Skin epidermis (tissue), 12 donors: ENCODE measurements at regions not wholly inside any gene's neighbourhood (a gene's known extent, or its start where the extent isn't known, plus 50 kb on each side); places are given as distances from the start of the nearest gene placed in this dataset.
A peak's percentile ranks its signal among the peaks of the same experiment; 100 is the strongest.

Experiments
- H3K27ac ChIP-seq, 21 experiments: fragments of 200-600 bp; sonication (generic) in 11 of 21; one replicate each; pipeline ENCODE4 v1.5.0; 2020; ENCODE audit warnings: mild to moderate bottlenecking in 3 of 21, inconsistent platforms in 2 of 21, moderate library complexity in 2 of 21
- H3K4me3 ChIP-seq, 7 experiments: fragments of 200-600 bp; sonication (generic) in 2 of 7; one replicate each; pipeline ENCODE4 v1.5.0; 2020; ENCODE audit warnings: inconsistent platforms in 2 of 7, mild to moderate bottlenecking in 2 of 7, moderate library complexity in 1 of 7

DNA sequence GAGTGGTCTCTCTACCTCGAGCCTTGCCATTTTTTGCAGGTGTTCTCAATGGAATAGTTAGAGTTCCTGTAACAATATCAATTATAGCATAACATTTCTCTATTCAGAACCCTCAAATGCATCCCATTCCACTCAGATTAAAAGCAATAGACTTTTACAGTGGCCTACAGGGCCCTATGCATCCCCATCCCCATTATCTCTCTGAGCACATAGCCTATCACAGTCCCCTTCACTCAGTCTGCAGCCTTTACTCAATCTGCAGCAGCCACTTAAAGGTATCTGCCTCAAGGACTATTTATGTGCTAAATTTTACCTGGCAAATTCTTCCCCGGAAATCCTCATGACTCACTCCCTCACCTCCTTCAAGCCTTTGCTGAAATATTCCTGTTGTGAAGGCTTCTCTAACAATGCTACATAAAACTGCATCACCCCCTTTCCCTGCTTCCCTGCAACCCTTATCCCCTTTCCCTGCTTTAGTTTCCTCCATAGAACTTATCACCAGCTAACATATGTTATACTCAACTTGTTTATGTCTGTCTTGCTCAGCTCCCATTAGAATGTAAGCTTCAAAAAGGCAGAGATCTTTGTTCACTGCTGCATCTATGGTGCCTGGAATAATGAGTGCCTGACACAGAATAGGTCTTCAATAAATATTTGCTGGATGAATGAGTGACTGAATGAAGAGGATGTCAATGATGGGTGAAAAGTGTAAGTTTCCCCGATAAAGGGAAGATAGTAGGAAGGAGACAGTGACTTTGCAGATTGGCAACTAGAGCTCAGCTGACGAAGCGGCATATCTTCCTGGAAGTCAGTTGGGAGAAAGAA lies 54.1 kb upstream of the ZNF366 start:
- H3K27ac ChIP-seq = no peak overlapping the region
- H3K4me3 ChIP-seq = no peak overlapping the region

- Histone ChIP-seq H3K4me3 (no peak overlapping the region), H3K27ac (no peak overlapping the region)
Measured at GRCh38 chr5:72559866-72560766, 52.9 kb upstream of the ZNF366 start.

DNA sequence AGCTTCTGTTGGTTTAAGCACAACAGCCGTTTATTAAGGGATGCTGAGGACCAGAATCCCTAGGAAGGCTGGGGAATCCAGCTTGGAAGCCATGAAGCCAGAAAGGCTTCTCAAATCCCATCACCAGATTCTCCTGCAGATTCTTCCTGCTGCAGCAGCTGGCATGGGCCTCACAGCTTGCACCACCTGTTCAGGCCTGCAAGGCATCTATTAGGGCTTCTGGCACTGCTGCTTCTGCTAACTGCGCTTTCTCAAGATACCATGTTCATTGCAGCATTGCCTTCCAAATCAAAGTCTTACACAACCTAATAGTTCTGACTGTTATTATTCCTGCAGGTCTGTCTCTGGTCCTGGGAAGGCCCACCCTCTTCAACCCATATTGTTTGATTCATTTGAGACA lies 51.2 kb upstream of the ZNF366 start:
- Histone ChIP-seq H3K27ac (peak overlapping the region in 3 of 21 experiments; percentile 79 to 88 (median 85)), H3K4me3 (no peak overlapping the region)

- no peak overlapping the region for H3K4me3 ChIP-seq
- peak overlapping the region in 9 of 21 experiments; percentile 68 to 88 (median 83) for H3K27ac ChIP-seq
Measured at GRCh38 chr5:72558046-72558336, 50.8 kb upstream of the ZNF366 start.

- H3K4me3 ChIP-seq = peak overlapping the region in 6 of 7 experiments; percentile 4 to 38 (median 24)
- peak overlapping the region in 19 of 21 experiments; percentile 45 to 88 (median 77) for H3K27ac ChIP-seq
Measured at GRCh38 chr5:72557167-72558045, 50.2 kb upstream of the ZNF366 start.
